HG02571 (cell line): ENCODE measurements at regions not wholly inside any gene's neighbourhood (a gene's known extent, or its start where the extent isn't known, plus 50 kb on each side); places are given as distances from the start of the nearest gene placed in this dataset.

Source experiments
- ATAC-seq: cut with Tn5 transposase; IDR thresholded peaks from one replicate; pipeline ENCODE4 v1.9.1; 2021; ENCODE audit warnings: mild to moderate bottlenecking, moderate library complexity; ENCODE audit not compliant: unreplicated experiment

DNA sequence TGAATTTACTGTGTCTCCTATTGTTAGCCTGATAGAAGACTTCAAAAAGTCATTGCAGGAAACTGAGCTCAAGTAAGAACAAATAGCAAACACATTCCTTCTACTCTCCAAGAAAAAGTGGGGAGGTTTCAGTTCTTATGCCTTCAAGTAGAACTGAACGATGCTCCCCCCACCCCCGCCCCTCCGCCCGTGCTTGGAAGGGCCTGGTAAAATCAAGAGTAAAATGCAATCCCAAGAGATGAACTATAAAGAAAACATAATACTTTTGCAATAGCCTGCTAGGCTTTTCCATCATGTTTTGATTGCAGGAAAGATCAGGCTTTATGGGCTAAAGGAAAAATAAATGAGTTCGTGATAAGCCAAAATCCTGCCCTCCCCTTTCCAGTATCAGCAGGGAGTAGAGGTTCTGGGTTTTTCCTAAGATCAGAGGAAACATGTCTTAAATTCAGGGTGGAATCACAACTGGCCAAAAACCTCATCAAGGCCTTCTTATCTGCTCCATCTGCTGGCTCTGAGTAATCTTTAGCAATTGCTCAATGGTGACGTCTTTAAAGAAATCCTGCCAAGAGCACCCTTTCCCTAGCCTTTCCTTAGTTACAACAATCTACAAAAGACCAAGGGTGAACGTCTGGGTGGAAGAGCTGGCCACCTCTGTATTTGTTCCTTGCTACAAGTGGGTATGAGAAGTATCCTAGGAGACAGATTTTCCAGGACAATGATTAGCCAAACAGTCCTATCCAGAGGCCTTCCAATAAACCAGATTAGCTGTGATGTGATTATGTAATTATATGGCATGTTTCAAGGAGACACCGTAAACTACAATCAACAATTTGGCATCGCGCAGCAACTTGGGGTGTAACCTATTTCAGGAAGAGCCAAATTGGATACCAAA lies 66.3 kb upstream of the FAM9C start:
- no peak for ATAC-seq

DNA sequence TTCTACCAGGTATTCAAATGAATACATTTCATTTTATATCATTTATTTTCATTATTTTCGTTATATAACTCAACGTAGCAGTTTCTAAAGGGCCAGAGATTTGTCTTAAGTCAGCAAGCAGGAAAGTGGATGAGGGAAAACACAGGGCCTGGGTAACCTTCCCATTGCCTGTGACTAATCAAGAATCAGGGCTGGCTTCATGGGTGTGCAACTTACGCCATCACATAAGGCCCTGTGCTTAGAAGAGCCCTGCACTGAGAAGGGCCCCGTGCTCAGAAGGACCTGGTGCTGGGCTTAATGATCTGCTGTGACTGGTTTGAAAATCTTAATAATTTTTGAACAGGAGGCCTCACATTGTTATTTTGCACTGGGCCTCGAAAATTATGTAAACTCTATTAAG lies 65.4 kb upstream of the FAM9C start:
- no peak for ATAC-seq

GRCh38 chrX:13103914-13104274 lies 59.5 kb upstream of the FAM9C start:
- no peak for ATAC-seq

- ATAC-seq, result no peak
Observed at GRCh38 chrX:13103188-13103913, 58.9 kb upstream of the FAM9C start.

GRCh38 chrX:13102636-13103035 lies 58.2 kb upstream of the FAM9C start:
- ATAC-seq, result no peak

DNA sequence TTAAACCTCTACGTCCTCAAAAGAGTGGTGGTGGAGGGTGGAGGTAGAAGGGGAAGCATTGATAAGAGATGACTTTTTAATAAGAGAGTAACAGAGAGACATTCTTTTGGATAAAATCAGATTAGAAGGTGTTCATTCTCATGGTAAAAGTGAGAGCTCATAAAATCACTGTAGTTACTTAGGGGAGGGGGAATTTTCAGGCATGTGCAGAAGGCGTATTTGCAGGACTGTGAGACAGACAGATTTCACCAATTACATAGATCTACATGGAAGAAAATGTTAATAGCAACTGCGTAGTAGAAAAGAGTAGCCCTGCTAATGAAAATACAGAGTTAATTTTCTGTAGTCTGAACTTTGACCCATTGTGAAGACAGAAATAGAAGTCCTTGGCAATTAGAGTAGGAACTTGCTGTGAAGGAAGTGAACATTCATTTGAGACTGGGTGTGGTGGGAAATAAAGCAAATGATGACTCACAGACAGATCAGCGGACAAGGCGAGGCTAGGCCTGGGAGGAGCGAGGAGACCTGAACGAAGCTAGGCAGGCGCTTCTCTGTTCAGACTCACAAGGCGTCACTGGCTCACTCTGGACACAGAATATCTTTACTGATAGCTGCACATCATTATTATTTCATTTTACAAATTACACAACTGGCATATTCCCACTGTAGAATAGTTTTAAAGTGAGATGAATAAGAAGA lies 57.2 kb upstream of the FAM9C start:
- no peak for ATAC-seq

DNA sequence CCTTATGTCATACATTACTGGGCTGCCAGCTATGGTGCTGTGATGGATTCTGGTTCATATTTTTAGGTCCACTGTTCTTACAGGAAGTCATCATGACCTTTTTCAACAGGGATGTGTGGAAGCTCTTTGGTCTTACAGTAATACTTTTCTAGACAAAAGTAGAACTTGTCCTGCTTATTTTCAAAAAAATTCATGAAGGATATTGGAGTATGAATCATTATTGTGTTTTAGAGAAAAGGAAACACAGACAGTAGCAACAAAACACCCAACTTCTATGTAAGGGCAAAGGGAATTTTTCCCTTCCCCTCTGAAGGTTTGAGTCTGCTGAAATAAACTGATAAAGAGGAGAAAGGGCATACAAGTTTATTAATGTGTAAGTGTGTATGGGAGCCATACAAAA lies 54.7 kb upstream of the FAM9C start:
- ATAC-seq, result no peak

- no peak for ATAC-seq
Observed at GRCh38 chrX:13096728-13097127, 52.3 kb upstream of the FAM9C start.

- no peak for ATAC-seq
Observed at GRCh38 chrX:13094828-13095341, 50.5 kb upstream of the FAM9C start.

- no peak for ATAC-seq
Observed at GRCh38 chrX:13094374-13094773, 50.0 kb upstream of the FAM9C start.
